HUDEP-2 (cell line): ENCODE measurements at regions not wholly inside any gene's neighbourhood (a gene's known extent, or its start where the extent isn't known, plus 50 kb on each side); places are given as distances from the start of the nearest gene placed in this dataset.

ENCODE experiments used
- DNase-seq, 76 experiments: peaks; one replicate each; lab custom pipeline; 2025; ENCODE audit not compliant: unreplicated experiment in 76 of 76; lab: John Stamatoyannopoulos, UW

DNA sequence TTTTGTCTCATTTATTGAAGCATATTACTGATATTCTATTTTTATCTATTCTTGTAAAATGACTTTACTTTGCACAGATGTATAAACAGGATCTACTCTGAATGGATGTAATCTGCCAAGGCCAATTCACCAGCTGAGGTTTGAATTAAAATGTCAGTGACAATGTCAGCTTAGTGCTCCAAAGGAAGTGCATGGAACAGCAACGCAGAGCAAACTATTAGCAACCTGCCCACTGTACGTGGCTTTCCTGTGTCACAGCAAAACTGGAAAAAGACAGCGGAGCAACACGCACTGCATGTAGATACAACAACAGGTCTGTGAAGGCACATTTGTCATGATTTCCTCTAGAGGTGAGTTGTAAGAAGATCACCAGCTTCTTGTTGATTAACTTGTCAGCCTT lies 409.4 kb downstream of the MED10 start:
- DNase-seq, result no peak

DNA sequence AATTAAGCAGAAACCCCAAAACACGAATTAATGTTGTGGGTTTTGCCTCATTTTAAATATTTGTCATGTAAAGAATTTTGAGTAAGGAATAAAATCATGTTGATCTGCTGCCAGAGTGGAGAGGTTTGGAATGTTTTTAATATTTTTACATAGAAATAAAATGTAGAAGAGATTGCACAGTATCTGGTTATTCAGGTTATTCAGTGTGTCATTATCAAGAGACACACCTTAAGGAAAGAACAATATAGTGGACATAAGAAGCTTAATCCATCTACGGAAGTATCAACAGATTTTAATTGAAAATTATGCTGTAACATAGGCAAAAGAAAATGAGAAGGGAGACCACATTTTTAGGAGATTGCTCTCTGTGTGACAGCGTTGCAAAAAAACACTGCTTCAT lies 410.4 kb downstream of the MED10 start:
- no peak for DNase-seq

GRCh38 chr5:5967373-5967772 lies 411.0 kb downstream of the MED10 start:
- DNase-seq, result no peak

- DNase-seq, result no peak
Measured at GRCh38 chr5:5965132-5965531, 413.2 kb downstream of the MED10 start.

DNA sequence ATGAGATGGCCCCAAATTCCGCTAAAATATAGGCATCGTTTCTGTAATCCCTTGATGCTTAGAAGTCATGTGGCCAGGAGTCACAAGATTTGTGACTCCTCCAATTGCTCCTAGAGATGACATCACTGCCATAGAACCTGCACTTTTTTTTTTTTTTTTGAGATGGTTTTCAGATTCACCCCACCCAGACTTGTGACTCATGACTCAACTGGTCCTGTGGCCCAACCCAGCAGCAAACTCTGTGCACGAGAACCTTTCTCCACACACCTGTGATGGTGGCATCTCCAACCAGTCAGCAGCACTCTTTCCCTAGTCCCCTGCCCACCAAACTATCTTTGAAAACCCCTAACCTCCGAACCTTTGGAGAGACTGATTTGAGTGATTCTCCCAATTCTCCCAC lies 414.0 kb downstream of the MED10 start:
- no peak for DNase-seq

- DNase-seq, result no peak
Measured at GRCh38 chr5:5957737-5958136, 420.6 kb downstream of the MED10 start.

- no peak for DNase-seq
Measured at GRCh38 chr5:5954275-5954598, 424.1 kb downstream of the MED10 start.

DNA sequence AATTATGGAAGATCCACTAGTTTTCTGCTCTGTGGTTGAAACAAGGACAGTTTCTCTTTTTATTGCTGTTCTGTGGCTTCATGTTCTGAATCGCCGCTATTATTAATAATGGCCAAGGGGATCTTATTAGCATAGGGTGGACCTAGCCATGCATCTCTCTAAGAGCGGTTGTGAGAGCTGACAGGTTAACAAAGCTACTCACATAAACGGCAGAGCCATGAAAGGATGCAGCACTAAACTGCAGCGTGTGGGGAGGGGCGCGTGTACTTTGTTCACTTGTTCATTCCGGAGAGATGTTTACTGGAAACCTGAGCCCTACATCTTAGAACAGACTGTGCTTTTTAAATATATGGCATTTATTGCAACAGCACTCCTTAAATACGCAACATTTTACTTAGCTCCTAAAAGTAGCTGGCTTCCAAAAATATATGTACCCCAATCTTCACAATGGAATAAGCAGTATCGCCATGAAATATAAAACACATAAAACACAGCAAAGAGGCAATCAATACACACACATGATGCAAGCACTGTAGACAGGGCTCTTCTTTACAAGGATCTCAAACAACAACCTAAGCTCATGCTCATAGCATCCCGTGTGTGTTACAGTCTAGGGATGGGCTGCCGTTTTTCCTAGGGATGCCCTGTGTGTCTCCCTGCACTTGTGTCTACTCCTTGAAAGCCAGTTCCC lies 424.6 kb downstream of the MED10 start:
- no peak for DNase-seq

DNA sequence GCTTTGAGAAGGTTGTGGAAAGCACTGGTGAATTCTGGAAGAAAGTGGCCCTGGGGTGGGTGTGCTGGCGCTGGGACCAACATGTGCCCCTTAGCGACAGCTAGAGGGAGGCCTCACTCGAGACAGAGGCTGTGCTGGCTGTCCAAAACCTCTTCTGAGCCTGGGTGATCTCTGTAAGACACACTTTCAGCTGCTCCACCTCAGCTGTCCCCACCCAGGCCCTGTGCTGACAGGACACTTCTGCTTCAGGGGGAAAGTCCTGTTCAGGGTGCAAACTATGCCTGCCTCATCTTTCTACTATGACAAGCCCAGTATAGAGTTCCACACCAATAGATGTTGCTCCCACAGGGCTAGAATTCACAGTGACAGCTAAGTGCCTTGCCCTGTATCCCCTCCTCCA lies 426.4 kb downstream of the MED10 start:
- DNase-seq, result no peak

DNA sequence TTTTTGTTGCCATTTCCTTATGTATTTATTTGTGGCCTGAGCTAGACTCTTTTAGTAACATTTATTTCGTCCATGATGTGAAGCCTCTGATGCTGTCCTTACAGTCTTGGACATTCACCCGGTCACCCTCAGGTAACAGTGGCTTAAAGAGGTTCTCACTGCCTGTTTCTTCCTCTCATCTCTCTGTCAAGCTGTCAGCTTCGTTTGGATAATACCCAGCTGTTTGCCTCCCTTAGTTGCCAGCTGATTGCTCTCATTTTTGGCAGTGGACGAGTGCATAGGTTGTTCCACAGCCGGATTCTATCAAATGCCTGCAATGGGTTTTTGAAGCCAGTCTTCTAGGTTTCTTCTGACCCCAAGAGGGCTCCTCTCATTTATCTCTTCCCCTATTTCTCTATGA lies 427.7 kb downstream of the MED10 start:
- DNase-seq, result no peak

DNA sequence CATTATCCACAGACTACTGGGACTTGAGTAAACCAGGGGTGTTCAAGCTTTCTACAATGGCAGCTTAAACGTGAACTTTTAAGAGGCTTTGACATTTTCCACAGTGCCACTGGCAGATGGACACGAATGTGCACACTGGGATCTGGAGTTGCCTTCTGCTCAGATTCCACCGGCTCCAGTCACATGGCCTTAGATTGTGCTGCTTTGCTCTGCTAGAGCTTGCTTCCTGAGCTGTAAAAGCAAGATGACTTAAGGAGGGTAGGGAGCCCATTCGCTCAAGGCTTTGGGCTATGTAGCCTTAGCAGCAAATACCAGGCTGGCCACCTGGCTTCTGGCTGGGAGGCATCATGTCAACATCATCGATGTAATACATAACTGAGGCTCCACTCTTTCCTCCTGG lies 436.9 kb downstream of the MED10 start:
- no peak for DNase-seq

DNA sequence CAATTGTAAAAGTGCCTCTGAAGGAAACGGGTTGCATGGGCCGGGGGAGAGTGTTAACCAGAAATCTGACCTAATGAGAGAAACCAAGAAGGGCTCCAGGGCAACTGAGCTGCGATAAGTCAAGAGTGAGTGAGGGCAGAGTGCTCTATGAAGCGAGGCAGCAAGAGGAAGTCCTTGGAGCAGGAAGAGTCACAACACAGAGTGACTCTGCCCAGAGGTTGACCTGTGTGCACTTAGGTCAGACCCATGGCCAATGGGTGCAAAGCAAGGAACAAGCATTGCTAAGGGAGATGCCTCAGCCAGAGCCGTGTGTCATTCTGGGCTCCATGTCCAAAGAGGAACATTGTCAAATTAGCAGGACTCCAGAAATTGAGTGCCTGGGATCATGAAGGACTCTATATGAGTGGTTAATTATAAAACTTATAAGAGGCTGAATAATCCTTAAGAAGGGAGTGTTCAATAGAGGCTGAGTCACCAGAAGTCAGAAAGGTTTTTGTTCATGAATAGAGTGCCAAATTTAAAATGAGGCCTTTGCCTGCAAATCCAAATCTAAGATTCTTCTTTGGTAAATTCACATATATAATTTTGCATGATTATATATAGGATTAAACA lies 438.5 kb downstream of the MED10 start:
- DNase-seq, result no peak

DNA sequence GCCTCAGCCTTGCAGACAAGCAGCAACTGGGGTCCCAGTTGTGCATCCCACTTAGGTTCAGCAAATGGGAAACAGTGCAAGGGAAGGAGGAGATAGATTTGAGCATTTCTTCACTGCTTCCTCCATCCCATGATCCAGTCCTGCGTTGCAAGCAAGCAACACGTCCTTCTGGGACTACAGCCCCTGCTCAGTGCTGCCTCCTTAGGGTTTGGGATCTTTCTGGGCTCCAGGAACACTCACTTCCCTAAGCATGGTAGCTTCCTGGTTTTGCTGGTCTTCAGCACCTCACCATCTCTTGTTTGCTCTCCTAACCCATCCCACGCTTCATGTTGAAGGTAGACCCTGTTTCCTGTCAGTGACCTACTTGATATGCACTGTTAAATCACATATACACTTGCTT lies 444.7 kb downstream of the MED10 start:
- no peak for DNase-seq

- DNase-seq, result no peak
Measured at GRCh38 chr5:5932824-5933223, 445.5 kb downstream of the MED10 start.

- DNase-seq, result no peak
Measured at GRCh38 chr5:5930561-5930960, 447.8 kb downstream of the MED10 start.

DNA sequence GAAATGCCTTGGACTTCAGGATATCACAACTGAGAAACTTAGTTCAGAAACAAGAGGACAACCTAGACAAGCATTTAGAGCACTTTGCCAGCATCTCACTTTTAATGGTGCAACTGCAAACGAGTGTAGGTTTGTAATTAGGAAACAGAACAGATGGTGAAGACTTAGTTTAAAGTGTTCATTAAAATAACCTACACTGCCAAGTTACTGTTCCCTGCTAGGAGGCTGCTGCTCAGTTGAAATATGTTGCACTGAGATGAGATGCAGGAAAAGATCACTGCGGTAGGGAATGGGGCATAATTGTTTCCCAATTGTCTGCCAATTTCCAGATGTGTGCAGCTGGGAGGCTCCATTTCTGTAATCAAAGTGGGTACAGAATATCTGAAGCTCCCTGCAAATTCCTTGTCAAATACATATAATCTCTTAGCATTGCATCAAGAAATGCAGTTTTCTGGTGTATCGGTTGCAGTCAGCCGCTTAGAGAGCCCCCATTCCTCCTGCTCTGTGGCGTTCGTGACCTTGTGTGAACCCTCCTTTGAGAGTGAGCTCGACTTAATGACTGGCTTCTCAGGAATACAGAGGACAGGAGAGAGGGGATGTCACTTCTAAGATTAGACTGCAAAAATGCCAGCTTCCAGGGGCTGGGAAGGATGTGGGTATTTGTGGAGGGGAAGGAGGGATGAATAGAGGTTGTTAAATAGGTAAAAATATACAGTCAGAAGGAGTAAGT lies 448.9 kb downstream of the MED10 start:
- DNase-seq, result no peak

GRCh38 chr5:5925191-5925590 lies 453.2 kb downstream of the MED10 start:
- no peak for DNase-seq

DNA sequence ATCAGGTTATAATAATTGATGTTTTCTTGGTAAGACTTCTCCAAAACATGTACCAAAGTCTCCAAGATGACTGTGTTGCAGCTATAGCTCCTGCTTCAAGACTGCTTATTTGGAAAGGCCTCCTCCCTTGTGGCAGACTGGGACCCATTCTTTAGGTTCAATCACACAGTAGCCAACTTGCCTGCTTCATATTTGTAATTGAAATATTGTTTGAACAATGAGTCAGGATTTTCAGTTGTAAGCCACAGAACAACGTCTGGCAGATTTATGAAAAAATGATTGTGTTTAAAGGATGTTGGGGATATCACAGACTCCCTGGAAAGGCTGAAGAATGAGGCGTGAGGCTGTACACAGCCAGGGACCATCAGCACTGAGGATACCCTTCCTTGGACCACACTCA lies 458.9 kb downstream of the MED10 start:
- DNase-seq, result no peak

DNA sequence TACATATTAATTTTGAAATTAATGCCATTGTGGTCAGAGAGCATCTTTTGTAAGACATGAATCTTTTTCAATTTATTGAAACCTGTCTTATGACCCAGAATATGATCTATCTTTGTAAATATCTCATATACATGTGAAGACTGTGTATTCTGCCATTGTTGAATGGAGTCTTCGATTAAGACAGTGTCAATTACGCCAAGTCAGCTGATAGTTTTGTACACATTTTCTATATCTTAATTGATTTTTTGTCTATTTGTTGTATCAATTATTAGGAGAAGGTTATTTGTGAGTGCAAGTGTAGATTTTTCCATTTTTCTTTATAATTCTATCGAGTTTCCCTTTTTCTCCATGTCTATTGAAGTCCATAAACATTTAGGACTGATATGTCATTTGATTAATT lies 471.6 kb downstream of the MED10 start:
- no peak for DNase-seq

- no peak for DNase-seq
Measured at GRCh38 chr5:5905186-5905585, 473.2 kb downstream of the MED10 start.

GRCh38 chr5:5904113-5904512 lies 474.2 kb downstream of the MED10 start:
- DNase-seq, result no peak
